HG03457 (cell line): ENCODE measurements at regions not wholly inside any gene's neighbourhood (a gene's known extent, or its start where the extent isn't known, plus 50 kb on each side); places are given as distances from the start of the nearest gene placed in this dataset.
"Not testable (repeated sequence)": the region's sequence is repeated elsewhere in the genome, so short reads cannot be mapped to it uniquely, and the experiment has no call there.

Experiments used
- ATAC-seq: cut with Tn5 transposase; IDR thresholded peaks from one replicate; pipeline ENCODE4 v1.9.1; 2021; ENCODE audit warnings: moderate number of reproducible peaks; ENCODE audit not compliant: unreplicated experiment

DNA sequence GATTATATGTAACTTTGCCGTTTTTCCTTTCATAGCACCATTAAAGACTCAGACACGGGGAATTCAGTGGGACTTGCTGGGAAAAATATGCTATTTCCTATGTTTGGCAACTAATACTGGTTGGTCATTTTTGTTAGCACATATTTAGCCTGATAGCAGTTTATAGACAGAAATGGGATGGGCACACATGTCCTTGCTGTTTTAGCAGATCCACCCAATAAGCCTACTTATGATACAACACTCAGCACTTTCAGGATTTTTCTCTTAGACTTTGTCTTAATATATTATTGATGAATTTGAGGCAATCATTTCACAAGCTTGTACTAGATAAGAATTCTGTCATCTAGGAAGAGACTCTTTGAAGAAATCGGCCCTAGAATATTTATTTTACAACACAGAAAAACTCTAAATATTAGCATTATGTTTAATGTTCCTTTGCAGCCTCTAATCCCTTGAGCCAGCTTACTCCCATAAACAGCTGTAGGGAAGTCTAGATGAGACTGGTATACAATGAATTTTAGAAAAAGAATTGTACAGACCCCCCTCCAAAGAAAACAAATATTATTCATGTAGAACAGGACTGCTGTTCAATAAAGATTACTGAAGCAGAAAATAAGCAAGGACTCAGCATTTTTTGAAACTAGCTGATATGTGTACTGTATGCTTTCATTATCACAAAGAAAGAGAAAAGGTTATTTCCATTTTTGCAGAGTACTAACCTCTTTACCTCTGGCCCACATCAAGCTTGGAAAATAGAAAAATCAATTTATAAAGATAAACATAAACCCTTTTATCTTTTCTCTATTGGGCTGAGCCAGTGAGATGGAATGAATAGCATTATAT lies 656.8 kb upstream of the SGO1 start:
- ATAC-seq: no peak

DNA sequence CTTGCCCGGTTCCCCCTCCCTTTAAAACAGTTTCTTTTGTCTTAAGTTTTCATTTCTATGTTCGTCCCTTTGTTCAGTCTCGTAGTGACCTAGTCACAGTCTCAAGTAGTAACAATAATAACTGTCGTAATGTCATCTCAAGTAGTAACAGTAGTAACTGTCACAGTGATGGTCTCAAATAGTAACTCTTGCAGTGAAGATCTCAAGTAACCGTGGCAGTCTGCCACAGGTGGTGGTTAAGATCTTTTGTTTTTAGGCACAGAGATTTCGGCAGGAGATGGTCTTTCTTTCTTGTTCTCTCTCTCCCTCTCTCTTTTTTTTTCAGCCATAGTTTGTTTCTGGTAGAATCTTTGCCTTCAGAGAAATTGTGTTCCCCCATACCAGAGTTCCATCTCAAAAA lies 656.0 kb upstream of the SGO1 start:
- no peak for ATAC-seq

DNA sequence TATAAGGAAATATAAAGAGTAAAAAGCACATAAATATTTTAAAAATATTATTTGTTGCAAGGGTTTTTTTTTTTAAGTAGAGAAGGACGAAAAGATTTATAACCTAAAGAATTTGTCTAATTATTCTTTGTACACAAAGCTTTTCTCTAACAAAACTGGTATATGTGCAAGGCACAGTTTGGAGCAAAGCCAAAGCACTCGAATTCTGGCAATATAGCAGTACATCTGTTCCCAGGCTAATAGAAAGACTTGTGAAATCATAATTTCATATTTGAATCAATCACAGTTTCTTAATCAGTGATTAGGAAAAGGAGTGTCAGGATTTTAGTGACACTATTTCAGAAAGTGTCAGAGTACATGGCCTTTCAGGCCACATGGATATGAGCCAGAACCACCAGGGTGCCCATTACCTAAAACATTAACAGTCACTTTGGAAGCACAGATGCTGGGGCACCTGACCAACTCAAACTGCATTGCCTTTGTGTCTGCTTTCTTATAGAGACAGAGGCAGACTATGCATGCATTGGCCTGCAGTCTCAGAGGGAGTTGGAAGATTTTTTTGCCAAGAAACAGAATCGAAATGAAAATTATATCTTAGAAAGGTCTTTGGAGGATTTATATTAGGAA lies 651.8 kb upstream of the SGO1 start:
- no peak for ATAC-seq

DNA sequence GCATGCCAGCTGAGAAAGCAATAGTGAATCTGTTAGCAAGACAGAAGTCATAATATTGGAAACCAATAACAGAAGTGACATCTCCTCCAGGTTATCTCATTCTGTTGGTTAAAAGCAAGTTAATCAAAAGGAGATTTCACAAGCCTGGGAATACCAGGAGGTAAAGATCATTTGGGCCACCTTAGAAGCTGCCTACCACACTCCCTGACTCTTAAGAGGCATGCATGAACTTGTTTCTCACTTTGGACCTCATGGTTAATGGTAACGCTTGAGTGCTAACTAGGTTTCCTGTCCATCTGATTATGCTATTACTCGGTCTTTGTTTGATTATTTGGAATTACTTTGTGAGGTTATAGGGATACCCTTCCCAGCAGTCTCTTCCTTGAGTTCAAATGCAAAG lies 650.8 kb upstream of the SGO1 start:
- ATAC-seq: no peak

DNA sequence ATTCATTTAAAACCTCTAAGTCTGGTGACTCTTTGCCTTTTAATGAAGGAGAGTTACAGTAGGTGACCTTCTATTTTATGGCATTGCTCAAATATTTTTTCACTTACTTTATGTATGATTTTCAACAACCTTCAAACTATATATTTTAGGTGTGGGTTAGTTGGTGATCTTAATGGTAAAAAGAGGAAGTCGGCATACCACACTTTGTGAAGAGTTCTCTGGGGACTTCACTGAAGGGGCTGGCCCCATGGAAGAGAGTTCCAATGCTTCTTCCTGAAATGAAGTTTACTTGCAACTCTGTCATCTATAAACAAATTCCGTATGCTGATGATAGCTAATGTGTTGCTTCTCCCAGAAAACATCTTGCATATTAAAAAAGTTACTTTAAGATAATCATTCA lies 647.0 kb upstream of the SGO1 start:
- no peak for ATAC-seq

DNA sequence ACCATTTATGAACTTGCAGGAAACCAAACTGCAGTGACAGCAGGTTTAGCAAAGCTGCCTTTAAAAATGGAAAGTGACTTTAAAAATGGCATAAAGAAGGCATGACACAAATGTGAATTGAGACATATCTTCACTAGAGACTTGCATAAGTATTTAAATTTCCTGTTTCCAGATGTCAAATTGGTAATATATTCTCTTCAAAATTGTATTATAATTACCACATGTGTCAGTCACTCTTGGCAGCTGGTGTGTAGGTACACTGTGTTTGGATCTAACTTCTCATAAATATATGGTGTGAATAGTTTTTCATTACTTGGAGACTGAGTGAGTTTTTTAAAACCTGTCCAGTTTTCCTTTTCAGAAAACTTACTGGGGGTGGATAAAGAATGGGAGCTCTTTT lies 636.2 kb upstream of the SGO1 start:
- no peak for ATAC-seq

DNA sequence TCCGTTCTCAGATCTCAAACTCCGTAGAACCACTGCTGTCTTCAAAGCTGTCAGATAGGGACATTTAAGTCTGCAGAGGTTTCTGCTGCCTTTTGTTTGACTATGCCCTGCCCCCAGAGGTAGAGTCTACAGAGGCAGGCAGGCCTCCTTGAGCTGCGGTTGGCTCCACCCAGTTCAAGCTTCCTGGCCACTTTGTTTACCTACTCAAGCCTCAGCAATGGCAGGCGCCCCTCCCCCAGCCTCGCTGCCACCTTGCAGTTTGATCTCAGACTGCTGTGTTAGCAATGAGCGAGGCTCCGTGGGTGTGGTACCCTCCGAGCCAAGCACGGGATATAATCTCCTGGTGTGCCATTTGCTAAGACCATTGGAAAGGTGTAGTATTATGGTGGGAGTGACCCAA lies 634.9 kb upstream of the SGO1 start:
- not testable (repeated sequence) for ATAC-seq

DNA sequence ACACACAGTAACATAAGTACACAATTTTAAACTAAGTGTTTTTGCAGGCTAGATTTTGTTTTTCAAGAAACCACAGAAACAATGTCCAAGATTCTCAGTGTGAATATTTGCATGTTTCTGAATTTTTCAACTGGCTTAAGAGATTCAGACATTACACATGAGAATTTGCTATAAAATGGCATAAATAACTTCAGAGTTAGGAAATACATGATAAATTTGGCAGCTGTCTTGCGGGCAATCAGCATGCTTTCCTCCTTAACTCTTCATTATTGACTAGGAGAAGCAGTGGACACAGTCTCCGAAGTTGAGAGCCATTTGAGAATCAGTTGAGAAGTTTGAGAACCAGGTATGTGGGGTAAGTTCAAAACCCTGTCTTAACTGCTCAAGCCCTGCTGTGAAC lies 625.6 kb upstream of the SGO1 start:
- ATAC-seq: no peak

DNA sequence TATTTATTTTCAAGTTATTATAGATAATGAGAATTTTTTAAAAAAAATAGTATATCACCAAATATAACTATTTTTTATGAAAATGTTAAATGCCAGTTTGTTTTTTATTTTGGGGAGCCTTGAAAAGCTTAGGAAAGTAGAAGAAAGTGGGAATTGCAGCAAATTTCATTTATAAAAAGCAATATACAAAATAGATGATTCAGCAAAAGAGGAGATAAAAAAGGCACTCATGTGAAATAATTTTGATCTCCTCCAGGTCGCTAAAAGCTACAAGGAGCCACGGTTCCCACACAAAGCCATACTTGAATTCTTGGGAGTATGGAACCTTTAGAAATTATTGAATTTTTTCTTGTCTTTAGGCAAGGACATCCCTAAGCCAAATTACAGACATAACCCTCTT lies 625.0 kb upstream of the SGO1 start:
- no peak for ATAC-seq

DNA sequence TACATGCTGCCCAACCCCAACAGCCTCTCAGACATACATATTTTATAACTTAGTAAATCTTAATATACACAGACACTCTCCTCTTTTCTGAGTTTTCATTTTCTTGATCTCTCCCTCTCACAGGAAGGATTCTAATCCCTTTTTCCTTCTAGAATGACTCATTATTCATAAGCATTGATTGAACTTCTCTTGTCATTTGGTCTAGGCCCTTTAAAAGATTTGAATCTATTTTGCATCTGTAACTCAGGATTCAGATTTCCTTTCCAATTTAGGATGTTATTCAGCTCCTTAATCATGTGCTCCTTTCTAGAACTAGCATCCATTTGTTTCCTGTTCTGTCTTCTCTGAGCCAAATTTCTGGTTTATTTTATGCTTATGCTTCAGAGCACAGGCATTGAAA lies 624.5 kb upstream of the SGO1 start:
- ATAC-seq: no peak

DNA sequence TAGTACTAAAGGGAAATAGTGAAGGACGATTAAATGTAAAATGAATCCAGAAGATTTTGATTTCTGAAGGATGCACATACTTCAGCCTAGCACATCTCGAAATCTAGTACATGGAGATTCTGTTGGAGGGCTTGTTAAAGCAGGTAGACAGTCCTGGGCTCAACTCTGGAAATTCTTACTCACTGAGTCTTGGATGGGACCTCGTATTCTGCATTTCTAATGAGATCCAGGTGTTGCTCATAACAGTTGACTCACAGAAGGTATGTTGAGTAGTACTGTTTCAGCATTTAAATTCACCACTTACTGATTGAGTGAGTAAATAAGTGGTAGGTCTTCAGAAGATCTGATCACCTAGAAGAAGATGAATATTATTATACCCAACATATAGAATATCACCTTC lies 623.4 kb upstream of the SGO1 start:
- ATAC-seq: no peak

DNA sequence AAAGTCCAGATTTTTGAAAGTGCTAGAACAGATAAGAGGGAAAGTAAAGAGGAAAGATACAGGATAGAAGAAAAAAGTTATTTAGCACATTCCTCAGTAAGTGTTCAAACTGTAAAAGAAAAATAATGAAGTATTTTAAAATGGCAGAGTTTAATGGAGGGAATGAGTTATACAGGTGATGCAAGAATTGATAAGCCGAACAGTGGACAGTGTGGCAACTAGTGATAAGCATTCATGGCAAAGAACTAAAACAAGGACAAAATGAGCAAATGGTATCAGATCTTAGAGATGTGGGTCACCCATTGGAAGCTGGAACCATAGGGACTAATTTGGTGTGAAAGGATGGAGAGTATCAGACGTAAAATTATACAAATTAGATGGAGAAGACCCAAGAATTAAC lies 622.9 kb upstream of the SGO1 start:
- ATAC-seq: no peak

DNA sequence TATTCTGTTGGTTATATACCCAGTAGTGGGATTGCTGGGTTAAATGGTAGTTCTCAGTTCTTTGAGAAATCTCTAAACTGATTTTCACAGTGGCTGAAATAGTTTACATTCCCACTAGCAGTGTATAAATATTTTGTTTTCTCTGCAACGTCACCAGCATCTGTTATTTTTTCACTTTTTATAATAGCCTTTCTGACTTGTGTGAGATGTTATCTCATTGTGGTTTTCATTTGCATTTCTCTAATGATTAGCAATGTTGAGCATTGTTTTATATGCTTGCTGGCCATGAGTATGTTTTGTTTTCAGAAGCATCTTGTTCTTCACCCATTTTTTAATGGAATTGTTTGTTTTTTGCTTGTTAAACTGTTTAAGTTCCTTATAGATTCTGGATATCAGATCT lies 612.7 kb upstream of the SGO1 start:
- ATAC-seq: no peak

DNA sequence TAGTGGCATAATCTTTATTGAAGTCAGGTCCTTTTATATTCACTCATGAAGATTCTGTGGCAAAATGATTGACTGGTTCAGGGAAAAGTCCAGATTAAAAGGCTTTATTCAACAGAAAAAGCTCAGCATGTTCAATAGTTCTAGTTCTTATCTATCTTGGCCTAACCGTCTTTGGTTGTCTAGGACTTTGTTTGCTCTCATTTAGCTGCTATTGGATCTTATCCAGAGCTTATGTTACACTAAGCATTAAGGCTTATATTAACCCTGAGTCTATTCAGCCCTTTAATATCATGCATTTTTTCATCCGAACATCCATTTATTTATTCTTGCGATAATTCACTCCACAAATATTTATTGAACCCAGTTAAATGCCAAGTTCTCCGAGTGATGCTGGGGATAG lies 601.0 kb upstream of the SGO1 start:
- ATAC-seq: no peak

DNA sequence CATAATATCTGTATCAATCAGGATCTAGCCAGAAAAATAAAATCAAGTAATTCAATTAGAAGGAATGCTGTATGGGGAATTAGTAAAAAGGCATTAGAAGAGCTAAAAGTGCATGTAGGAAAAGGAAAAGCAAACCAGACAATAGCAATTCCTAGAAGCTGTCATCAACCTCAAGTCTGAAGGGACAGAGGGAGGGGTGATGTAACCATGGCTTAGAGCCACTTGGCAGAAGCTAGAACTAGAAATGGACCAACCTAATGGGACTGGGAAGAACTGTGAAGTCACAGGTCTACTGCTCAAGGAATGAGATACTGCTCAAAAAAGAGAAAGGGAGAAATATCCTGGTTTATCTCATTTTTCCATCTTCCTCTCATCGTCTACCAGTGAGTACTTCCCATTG lies 590.7 kb upstream of the SGO1 start:
- no peak for ATAC-seq

DNA sequence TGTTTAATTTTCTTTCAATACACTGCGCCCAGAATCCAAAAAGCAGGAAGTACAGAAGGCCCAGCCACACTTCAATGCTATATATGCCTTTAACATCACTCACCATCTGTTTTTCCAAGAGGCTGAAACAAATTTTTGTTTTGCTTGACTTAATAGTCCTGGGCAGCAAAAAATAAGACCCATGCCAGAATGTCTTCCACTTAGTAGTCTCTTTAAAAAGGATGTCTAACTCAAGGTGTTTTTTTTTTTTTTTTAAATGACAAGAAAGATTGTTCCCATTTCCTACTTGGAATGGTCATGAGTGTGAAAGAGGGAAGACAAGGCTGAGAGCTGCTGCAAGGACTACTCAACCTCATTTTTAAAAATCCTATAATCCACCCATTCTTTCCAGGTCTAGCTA lies 590.3 kb upstream of the SGO1 start:
- ATAC-seq: no peak

DNA sequence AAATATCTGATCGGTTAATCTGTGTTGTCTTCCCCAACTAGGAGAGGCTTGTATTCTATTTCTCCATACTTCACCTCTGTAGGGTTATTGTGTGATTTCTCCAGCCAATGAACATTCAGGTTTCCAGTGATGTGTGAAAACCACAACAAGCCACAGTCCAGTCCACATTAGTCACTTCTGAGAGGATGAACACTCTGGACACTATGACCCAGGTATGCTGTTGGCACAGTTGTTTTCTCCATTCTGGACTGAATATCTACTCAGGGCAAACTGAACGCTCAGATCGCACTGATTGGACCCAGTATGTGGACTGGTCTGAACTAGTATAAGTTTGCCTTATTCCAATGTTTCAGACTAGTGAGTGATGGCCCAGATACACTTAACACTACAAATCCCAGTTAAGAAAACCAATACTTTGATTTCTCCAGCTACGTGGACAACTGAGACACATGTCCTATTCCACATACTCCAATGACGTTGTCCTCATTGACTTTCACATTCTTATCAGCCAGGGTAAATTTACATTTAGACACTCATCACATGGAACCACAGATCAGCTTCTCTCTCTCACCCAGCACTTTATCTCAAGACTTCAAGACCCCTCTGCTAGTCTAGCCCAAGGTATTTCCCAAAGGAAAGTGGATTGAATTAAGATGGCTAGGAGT lies 587.4 kb upstream of the SGO1 start:
- ATAC-seq: no peak

DNA sequence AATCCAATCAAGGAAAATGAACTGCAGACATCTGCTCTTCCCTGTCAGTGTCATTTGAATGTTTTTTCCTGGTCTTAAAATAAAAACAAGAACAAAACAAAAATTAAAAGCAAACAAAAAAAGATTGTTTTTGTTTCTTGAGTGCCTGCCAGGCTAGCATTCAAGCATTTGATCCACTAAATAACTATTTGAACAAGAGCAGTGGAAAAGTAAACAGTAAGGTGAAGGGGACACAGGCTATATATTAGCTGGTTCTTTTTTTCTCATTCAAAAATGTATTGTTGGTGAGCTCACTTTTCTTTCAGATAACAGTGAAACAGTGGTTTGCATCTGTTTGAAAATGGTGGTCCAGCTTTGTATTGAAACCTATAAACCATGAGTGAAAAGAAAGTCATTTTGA lies 586.9 kb upstream of the SGO1 start:
- ATAC-seq: no peak

DNA sequence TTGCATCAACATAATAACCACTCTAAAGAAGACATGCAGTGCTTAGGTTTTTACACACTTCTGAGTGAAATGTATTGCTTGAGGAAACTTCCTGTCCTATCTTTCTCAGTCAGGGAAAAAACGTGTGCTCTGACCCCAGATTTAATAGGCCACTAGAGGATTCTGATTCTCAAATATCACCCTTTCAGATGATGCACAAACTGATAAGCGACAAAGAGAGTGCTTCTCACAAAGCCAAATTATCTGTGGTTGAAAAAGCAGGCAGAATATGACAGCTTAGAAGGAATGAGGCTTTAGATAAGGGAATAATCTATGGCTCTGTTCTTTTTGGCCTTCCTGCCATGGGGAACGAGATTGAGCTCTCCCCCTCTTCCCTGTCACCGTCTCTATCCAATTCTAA lies 583.4 kb upstream of the SGO1 start:
- ATAC-seq: no peak

DNA sequence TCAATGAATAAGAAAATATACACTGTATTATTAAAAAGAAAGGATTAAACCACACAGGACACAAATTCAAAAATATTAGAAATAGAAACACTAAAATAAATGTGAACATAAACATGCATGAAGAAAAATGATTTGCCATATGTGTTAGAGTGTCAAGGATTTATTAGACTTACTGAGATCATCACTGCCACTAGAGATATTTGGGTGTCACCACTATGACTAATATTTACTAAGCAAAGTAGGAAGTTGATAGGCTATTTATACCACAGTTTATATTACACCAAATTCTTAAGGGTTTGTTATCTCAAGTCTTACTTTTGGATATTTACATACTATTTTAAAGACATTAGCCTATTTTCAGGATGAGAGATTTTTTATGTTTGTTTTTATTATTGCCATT lies 575.0 kb upstream of the SGO1 start:
- ATAC-seq: no peak

DNA sequence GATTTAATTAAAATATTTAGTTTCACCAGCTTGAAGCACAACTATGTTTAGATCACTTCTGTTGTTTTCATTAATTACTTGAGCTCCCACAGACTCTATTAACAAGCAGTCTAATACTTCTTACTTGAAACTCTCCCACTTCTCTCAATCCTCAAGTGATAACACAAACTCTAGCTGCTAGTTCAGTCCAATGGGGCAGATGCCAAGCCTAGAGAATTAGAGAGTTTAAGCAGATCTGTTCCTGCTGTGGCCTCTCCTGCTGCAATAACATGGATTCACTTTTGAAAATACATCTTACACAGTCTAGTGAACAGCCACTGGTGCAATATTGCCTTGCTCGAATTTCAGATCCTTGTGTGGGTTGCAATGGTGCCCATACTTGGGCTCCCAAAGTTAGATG lies 566.4 kb upstream of the SGO1 start:
- ATAC-seq: no peak

DNA sequence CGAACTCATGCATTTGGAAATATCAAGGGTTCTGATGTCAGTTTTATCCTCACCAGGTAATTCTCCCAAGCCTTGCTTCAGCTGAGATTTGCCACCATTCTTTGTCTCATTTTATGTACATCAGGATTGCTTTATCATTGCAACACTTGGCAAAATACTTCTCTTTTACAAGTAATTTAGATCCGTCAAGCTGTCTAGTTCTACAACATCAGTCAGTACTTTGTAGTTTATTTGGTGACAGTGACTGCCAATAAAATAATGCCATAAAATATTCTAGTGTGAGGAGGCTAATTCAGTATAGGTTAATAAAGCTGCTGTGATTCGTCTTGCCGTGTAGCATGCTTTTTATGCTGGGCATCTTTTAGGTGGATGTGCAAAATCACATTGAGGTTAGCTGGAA lies 565.3 kb upstream of the SGO1 start:
- no peak for ATAC-seq
